Fibroblast of lung (primary cell): ENCODE measurements at regions not wholly inside any gene's neighbourhood (a gene's known extent, or its start where the extent isn't known, plus 50 kb on each side); places are given as distances from the start of the nearest gene placed in this dataset.
"Not testable (repeated sequence)": the region's sequence is repeated elsewhere in the genome, so short reads cannot be mapped to it uniquely, and the experiment has no call there.

Source experiments
- CTCF ChIP-seq, 2 donors: IDR thresholded peaks in 1 of 2; conservative IDR thresholded peaks in 1 of 2; 1 replicate in 1 of 2; 2 replicates in 1 of 2; pipeline ENCODE4 v1.5.1; 2011 to 2012; ENCODE audit warnings: low read length in 2 of 2, control low read depth in 1 of 2, inconsistent platforms in 1 of 2, low read depth in 1 of 2, mild to moderate bottlenecking in 1 of 2
- EZH2 ChIP-seq: IDR thresholded peaks from 2 replicates; pipeline ENCODE4 v1.5.1; 2012; ENCODE audit warnings: low read length, control low read depth, mild to moderate bottlenecking; ENCODE audit errors: missing control alignments

GRCh38 chr9:97778740-97779139 lies 74.3 kb upstream of the FOXE1 start:
- not testable (repeated sequence) for TF ChIP-seq CTCF (conservative IDR thresholded peaks at IDR 0.05 in 1 of 2, IDR thresholded peaks at IDR 0.05 in 1 of 2; ENCODE audit: low read depth in 1 of 2, low read length in 2 of 2); EZH2
